HG02885 (cell line): ENCODE measurements at regions not wholly inside any gene's neighbourhood (a gene's known extent, or its start where the extent isn't known, plus 50 kb on each side); places are given as distances from the start of the nearest gene placed in this dataset.

Experiments used
- ATAC-seq: cut with Tn5 transposase; IDR thresholded peaks from one replicate; pipeline ENCODE4 v1.9.1; 2021; ENCODE audit warnings: mild to moderate bottlenecking; ENCODE audit not compliant: unreplicated experiment, poor library complexity

DNA sequence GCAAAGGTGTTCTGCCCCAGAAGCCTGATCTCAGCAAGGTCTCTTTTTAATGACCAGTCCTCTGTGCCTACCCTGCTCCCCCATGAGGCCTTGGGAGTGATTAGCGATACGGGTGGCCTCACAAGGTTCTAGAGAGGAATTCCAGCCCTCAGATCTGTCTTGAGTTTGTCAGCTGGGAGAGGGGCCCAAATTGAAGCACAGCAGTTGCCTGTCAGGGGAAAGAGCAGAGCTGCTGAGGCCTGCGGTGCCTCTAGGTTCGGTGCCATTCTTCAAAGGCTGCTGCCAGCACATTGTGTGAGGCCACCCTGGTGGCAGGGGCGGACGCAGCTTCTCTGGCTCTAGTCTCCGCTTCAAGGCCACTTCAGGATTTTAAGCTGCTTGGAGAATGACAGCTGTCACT is 85.7 kb upstream of the GRIA1 start:
- no peak for ATAC-seq

DNA sequence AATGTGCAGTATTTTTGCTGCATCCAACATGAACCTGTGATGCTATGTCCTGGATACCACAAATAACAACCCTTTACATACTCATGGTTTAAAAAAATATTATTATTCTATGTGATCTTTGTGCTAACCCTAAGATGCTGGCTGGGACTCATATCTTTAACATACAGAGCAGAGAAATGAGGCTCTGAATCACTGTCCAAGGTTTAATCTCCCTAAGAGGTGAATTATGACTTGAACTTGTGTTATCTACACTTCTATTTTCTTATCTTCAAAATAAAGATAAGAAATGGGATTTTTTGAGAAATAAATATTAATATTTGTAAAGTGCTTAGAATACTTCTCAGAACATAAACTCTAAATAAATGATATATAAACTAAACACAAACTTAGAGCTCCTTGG is 68.8 kb upstream of the GRIA1 start:
- ATAC-seq = no peak

DNA sequence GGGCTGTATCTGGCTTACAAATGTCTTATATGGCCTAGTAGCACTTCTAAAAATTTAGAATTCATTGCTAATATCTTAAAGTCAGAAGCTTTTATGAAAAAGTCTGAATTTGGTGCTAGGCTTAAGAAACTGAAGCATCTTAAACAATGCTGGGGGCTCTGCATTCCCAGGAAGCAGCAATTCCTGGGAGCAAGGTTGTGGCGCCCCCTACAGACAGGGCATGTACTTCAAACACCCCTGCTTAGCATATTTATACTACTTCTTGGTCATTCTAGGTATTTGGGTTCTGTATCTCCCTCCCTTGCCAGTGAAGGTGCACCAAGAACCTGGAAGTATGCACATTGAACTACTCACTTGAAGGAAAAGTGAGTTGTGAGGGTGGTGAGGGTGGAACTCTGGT is 64.6 kb upstream of the GRIA1 start:
- no peak for ATAC-seq

DNA sequence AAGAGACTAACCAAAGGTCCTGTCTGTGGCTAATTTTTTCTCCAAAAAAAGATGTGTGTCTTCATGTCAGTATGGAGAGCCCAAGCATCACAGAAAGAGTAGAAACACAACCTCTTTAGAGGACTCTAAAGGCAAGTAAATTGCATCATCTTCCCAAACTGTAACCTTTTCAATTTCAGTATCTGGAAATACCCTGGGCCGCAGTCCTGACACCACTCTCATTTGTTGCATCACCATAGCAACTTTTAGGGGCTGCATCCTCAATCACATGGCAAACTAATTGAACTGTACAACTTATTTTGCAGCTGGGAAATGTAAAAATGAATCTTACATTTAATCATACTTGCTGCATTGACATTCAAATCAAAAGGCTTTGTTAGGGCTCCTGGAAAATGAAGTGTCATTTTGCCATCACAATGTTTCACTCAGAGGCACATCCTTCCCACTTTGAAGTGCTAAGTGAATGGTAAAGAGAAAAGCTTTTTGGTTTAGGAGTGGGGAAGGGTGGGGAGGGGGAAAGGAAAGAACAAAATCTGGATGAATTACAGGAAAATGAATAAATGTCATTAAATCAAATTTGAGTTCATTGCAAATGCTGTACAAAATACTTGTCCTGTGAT is 60.6 kb upstream of the GRIA1 start:
- peak; percentile 70 for ATAC-seq

DNA sequence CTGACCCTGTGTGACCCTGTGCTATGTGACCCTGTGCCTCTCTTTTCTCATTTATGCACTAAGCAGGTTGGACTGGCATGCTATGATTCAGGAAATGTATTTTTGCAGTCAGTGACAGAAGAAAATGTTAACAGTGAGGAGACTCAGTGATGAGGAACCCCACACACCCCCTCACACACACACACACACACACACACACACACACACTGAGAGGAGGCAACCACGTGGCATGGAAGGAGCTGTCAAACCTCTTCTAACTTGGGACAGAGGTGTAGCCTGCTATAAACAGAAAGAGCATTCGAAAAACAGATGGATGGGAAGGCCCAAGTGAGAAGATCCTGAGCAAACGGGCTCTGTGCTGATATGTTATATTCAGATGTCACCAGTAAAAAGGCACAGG is 57.9 kb upstream of the GRIA1 start:
- ATAC-seq = no peak

DNA sequence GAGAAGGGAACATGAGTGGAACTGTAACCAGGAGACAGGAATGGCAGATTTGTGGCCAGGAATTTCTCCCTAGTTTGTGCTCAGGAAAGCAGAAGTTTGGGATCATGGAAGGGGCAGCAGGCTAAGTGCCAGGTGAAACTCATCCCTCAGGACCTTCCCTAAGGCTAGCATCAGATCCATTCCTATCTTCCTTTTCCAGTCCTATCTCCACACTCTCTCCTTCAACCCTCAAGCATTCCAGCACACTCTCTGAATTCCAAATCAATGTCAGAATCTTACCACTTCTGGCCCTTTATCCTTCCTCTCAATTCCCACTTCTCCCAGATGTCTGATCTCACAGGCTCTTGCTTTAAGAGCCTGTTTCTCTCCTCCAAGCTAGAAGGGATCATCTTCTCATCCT is 53.2 kb upstream of the GRIA1 start:
- no peak for ATAC-seq

DNA sequence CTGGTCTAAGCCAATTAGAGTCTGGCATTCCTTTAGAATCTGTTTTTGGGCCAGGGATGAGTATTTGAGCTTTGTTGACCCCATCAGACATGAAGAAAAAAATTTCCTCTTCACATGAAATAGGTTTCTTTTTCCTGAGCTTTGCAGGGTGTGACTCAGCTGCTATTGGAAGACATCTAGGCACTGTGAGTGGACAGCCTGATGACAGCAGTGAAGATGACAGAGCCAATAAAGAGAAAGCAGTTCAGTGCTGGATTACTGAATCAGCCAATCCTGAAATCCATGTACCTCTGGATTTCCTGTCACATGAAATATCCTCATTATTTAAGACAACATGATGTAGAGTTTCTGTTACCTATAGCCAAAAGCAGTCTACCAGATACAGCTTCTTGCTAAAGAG is 51.3 kb upstream of the GRIA1 start:
- ATAC-seq = no peak
